Lower leg skin (tissue), 3 donors: ENCODE measurements at regions not wholly inside any gene's neighbourhood (a gene's known extent, or its start where the extent isn't known, plus 50 kb on each side); places are given as distances from the start of the nearest gene placed in this dataset.

ENCODE experiments used
- POLR2A ChIP-seq, 2 donors: fragments of 450-650 bp; IDR thresholded peaks; one replicate each; pipeline ENCODE4 v1.6.1; 2016 to 2017; ENCODE audit warnings: antibody characterized with exemption in 2 of 2, mild to moderate bottlenecking in 1 of 2, moderate library complexity in 1 of 2
- TF ChIP-seq, protein P1 (sequence below), 3 donors: fragments of 450-650 bp; IDR thresholded peaks; one replicate each; pipeline ENCODE4 v1.5.1; 2016; ENCODE audit warnings: antibody characterized with exemption in 3 of 3, mild to moderate bottlenecking in 3 of 3, moderate library complexity in 2 of 3

GRCh38 chr6:6816716-6817115 lies 228.2 kb downstream of the LY86 start:
- TF ChIP-seq, protein P1, sequence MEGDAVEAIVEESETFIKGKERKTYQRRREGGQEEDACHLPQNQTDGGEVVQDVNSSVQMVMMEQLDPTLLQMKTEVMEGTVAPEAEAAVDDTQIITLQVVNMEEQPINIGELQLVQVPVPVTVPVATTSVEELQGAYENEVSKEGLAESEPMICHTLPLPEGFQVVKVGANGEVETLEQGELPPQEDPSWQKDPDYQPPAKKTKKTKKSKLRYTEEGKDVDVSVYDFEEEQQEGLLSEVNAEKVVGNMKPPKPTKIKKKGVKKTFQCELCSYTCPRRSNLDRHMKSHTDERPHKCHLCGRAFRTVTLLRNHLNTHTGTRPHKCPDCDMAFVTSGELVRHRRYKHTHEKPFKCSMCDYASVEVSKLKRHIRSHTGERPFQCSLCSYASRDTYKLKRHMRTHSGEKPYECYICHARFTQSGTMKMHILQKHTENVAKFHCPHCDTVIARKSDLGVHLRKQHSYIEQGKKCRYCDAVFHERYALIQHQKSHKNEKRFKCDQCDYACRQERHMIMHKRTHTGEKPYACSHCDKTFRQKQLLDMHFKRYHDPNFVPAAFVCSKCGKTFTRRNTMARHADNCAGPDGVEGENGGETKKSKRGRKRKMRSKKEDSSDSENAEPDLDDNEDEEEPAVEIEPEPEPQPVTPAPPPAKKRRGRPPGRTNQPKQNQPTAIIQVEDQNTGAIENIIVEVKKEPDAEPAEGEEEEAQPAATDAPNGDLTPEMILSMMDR (IDR thresholded peaks at IDR 0.05), result no peak
- TF ChIP-seq POLR2A (IDR thresholded peaks at IDR 0.05), result no peak
